ENCODE measurements at regions not wholly inside any gene's neighbourhood (a gene's known extent, or its start where the extent isn't known, plus 50 kb on each side); places are given as distances from the start of the nearest gene placed in this dataset.

DNA sequence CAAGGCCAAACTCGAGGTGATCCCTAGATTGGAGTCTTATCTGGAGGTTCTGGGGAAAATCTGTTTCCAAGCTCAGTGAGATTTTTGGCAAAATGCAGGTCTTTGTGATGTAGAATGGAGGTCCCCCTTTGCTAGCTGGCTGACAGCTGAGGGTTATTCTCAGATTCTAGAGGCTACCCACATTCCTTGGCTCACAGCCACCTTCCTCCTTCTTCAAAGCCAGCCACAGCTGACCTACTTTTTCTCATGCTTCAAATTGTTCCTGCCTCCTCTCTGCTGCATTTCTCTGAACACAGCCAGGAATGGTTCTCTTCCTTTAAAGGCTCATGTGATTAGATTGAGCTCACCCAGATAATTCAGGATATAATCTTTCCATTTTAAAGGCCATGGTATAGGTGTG is 86.9 kb downstream of the VCX3A start:
- 0% methylated on average over 1 of the region's 1 CpG for WGBS (ENCODE audit: missing lambda C conversion rate)
- H3K4me3 ChIP-seq: no peak overlapping the region
- no peak overlapping the region for H3K4me2 ChIP-seq
- CTCF ChIA-PET: no interaction called here
- H3K27ac ChIP-seq: no peak overlapping the region
- no peaks in the 10 kb centered on the region for H3K9me3 ChIP-seq
- no peak for ATAC-seq
- TF ChIP-seq, protein P1, sequence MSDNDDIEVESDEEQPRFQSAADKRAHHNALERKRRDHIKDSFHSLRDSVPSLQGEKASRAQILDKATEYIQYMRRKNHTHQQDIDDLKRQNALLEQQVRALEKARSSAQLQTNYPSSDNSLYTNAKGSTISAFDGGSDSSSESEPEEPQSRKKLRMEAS (IDR thresholded peaks at IDR 0.05): no peak
- TF ChIP-seq TFCP2L1 (CRISPR knock-in tag; IDR thresholded peaks at IDR 0.05) (no peak), FOSB (CRISPR knock-in tag; IDR thresholded peaks at IDR 0.05) (no peak), RNF2 (IDR thresholded peaks at IDR 0.05; ENCODE audit: borderline replicate concordance, low read depth) (no peak), MAZ (IDR thresholded peaks at IDR 0.05; ENCODE audit: borderline replicate concordance, low read depth, low read length) (no peak), TP53 (CRISPR knock-in tag; IDR thresholded peaks at IDR 0.05) (no peak), FOSL2 (IDR thresholded peaks at IDR 0.05) (no peak), FOSL2 (CRISPR knock-in tag; IDR thresholded peaks at IDR 0.05) (no peak), NPAS2 (CRISPR knock-in tag; IDR thresholded peaks at IDR 0.05; ENCODE audit: borderline replicate concordance) (no peak), SREBF2 (IDR thresholded peaks at IDR 0.05) (no peak), CHD2 (IDR thresholded peaks at IDR 0.05; ENCODE audit: low read length, partially characterized antibody) (no peak), EHF (CRISPR knock-in tag; IDR thresholded peaks at IDR 0.05) (no peak), CBX8 (IDR thresholded peaks at IDR 0.05) (no peak), ZNF302 (CRISPR knock-in tag; IDR thresholded peaks at IDR 0.05) (no peak), RFX5 (IDR thresholded peaks at IDR 0.05) (no peak), EP300 (IDR thresholded peaks at IDR 0.05) (no peak)
- TF ChIP-seq, protein P2, sequence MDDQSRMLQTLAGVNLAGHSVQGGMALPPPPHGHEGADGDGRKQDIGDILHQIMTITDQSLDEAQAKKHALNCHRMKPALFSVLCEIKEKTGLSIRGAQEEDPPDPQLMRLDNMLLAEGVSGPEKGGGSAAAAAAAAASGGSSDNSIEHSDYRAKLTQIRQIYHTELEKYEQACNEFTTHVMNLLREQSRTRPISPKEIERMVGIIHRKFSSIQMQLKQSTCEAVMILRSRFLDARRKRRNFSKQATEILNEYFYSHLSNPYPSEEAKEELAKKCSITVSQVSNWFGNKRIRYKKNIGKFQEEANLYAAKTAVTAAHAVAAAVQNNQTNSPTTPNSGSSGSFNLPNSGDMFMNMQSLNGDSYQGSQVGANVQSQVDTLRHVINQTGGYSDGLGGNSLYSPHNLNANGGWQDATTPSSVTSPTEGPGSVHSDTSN (IDR thresholded peaks at IDR 0.05): no peak
- TF ChIP-seq, protein P3, sequence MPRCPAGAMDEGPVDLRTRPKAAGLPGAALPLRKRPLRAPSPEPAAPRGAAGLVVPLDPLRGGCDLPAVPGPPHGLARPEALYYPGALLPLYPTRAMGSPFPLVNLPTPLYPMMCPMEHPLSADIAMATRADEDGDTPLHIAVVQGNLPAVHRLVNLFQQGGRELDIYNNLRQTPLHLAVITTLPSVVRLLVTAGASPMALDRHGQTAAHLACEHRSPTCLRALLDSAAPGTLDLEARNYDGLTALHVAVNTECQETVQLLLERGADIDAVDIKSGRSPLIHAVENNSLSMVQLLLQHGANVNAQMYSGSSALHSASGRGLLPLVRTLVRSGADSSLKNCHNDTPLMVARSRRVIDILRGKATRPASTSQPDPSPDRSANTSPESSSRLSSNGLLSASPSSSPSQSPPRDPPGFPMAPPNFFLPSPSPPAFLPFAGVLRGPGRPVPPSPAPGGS (IDR thresholded peaks at IDR 0.05): no peak
- TF ChIP-seq, protein P4, sequence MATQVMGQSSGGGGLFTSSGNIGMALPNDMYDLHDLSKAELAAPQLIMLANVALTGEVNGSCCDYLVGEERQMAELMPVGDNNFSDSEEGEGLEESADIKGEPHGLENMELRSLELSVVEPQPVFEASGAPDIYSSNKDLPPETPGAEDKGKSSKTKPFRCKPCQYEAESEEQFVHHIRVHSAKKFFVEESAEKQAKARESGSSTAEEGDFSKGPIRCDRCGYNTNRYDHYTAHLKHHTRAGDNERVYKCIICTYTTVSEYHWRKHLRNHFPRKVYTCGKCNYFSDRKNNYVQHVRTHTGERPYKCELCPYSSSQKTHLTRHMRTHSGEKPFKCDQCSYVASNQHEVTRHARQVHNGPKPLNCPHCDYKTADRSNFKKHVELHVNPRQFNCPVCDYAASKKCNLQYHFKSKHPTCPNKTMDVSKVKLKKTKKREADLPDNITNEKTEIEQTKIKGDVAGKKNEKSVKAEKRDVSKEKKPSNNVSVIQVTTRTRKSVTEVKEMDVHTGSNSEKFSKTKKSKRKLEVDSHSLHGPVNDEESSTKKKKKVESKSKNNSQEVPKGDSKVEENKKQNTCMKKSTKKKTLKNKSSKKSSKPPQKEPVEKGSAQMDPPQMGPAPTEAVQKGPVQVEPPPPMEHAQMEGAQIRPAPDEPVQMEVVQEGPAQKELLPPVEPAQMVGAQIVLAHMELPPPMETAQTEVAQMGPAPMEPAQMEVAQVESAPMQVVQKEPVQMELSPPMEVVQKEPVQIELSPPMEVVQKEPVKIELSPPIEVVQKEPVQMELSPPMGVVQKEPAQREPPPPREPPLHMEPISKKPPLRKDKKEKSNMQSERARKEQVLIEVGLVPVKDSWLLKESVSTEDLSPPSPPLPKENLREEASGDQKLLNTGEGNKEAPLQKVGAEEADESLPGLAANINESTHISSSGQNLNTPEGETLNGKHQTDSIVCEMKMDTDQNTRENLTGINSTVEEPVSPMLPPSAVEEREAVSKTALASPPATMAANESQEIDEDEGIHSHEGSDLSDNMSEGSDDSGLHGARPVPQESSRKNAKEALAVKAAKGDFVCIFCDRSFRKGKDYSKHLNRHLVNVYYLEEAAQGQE (IDR thresholded peaks at IDR 0.05): no peak
- TF ChIP-seq, protein P5, sequence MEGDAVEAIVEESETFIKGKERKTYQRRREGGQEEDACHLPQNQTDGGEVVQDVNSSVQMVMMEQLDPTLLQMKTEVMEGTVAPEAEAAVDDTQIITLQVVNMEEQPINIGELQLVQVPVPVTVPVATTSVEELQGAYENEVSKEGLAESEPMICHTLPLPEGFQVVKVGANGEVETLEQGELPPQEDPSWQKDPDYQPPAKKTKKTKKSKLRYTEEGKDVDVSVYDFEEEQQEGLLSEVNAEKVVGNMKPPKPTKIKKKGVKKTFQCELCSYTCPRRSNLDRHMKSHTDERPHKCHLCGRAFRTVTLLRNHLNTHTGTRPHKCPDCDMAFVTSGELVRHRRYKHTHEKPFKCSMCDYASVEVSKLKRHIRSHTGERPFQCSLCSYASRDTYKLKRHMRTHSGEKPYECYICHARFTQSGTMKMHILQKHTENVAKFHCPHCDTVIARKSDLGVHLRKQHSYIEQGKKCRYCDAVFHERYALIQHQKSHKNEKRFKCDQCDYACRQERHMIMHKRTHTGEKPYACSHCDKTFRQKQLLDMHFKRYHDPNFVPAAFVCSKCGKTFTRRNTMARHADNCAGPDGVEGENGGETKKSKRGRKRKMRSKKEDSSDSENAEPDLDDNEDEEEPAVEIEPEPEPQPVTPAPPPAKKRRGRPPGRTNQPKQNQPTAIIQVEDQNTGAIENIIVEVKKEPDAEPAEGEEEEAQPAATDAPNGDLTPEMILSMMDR (IDR thresholded peaks at IDR 0.05): no peak
- TF ChIP-seq, protein P6, sequence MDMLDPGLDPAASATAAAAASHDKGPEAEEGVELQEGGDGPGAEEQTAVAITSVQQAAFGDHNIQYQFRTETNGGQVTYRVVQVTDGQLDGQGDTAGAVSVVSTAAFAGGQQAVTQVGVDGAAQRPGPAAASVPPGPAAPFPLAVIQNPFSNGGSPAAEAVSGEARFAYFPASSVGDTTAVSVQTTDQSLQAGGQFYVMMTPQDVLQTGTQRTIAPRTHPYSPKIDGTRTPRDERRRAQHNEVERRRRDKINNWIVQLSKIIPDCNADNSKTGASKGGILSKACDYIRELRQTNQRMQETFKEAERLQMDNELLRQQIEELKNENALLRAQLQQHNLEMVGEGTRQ (IDR thresholded peaks at IDR 0.05): no peak
- FAIRE-seq: no peak
- H3K4me1 ChIP-seq: no peaks in the 10 kb centered on the region
- DNase-seq (ENCODE audit: low read depth in 1 of 2, low spot score in 1 of 2): no peak
- POLR2A ChIA-PET: no interaction called here
